ENCODE measurements at regions not wholly inside any gene's neighbourhood (a gene's known extent, or its start where the extent isn't known, plus 50 kb on each side); places are given as distances from the start of the nearest gene placed in this dataset.

GRCh38 chr4:85168234-85168834 is 201.8 kb upstream of the WDFY3 start:
- TF ChIP-seq POLR2A (IDR thresholded peaks at IDR 0.05) (no peak), CTCF (IDR thresholded peaks at IDR 0.05) (no peak), EP300 (IDR thresholded peaks at IDR 0.05) (no peak), POLR2AphosphoS5 (IDR thresholded peaks at IDR 0.05) (no peak)
- no peak for ATAC-seq
- no peaks in the 10 kb centered on the region for H3K27me3 ChIP-seq
- H3K4me3 ChIP-seq: no peak overlapping the region
- peaks cover 0 to 4% (median 0%) of the 10 kb centered on the region in 3 donors for H3K9me3 ChIP-seq
- no peak overlapping the region for H3K27ac ChIP-seq
- H3K36me3 ChIP-seq: no peaks in the 10 kb centered on the region
- no peaks in the 10 kb centered on the region for H3K4me1 ChIP-seq

- Histone ChIP-seq H3K27me3 (no peaks in the 10 kb centered on the region), H3K27ac (no peak overlapping the region), H3K4me3 (no peak overlapping the region), H3K4me1 (no peaks in the 10 kb centered on the region), H3K36me3 (no peaks in the 10 kb centered on the region), H3K9me3 (peaks cover 0 to 4% (median 0%) of the 10 kb centered on the region in 3 donors)
- no peak for ATAC-seq
- TF ChIP-seq POLR2A (IDR thresholded peaks at IDR 0.05) (no peak), POLR2AphosphoS5 (IDR thresholded peaks at IDR 0.05) (no peak), EP300 (IDR thresholded peaks at IDR 0.05) (no peak), CTCF (IDR thresholded peaks at IDR 0.05) (no peak)
These were observed 203.8 kb upstream of the WDFY3 start for GRCh38 chr4:85170241-85170640.

- peaks cover 0 to 4% (median 0%) of the 10 kb centered on the region in 3 donors for H3K9me3 ChIP-seq
- no peak for ATAC-seq
These were observed 208.7 kb upstream of the WDFY3 start for GRCh38 chr4:85175190-85175589.

GRCh38 chr4:85177092-85177491 is 210.6 kb upstream of the WDFY3 start:
- H3K4me1 ChIP-seq: no peaks in the 10 kb centered on the region
- peaks cover 0 to under 1% (median 0%) of the 10 kb centered on the region in 3 donors for H3K9me3 ChIP-seq
- no peak overlapping the region for H3K4me3 ChIP-seq
- TF ChIP-seq POLR2AphosphoS5 (IDR thresholded peaks at IDR 0.05) (no peak), POLR2A (IDR thresholded peaks at IDR 0.05) (no peak), EP300 (IDR thresholded peaks at IDR 0.05) (no peak), CTCF (IDR thresholded peaks at IDR 0.05) (no peak)
- H3K27ac ChIP-seq: no peak overlapping the region
- H3K27me3 ChIP-seq: no peaks in the 10 kb centered on the region
- H3K36me3 ChIP-seq: no peaks in the 10 kb centered on the region
- no peak for ATAC-seq

More at GRCh38 chr4:85175190-85175589, 208.7 kb upstream of the WDFY3 start:
- Histone ChIP-seq H3K27ac (no peak overlapping the region), H3K4me3 (no peak overlapping the region), H3K36me3 (no peaks in the 10 kb centered on the region), H3K27me3 (no peaks in the 10 kb centered on the region), H3K4me1 (no peaks in the 10 kb centered on the region)
- TF ChIP-seq EP300 (IDR thresholded peaks at IDR 0.05) (no peak), POLR2AphosphoS5 (IDR thresholded peaks at IDR 0.05) (no peak), POLR2A (IDR thresholded peaks at IDR 0.05) (no peak), CTCF (IDR thresholded peaks at IDR 0.05) (no peak)
- 75 to 83% methylated on average over 1 of the region's 1 CpG for WGBS, 2 donors (ENCODE audit: low coverage in 1 of 2)

GRCh38 chr4:85177679-85178078 is 211.2 kb upstream of the WDFY3 start:
- H3K4me3 ChIP-seq: no peak overlapping the region
- no peaks in the 10 kb centered on the region for H3K4me1 ChIP-seq
- ATAC-seq: no peak
- TF ChIP-seq EP300 (IDR thresholded peaks at IDR 0.05): no peak
- no peak for TF ChIP-seq CTCF (IDR thresholded peaks at IDR 0.05)
- no peak for TF ChIP-seq POLR2A (IDR thresholded peaks at IDR 0.05)
- TF ChIP-seq POLR2AphosphoS5 (IDR thresholded peaks at IDR 0.05): no peak
- no peaks in the 10 kb centered on the region for H3K9me3 ChIP-seq
- no peaks in the 10 kb centered on the region for H3K36me3 ChIP-seq
- no peak overlapping the region for H3K27ac ChIP-seq
- no peaks in the 10 kb centered on the region for H3K27me3 ChIP-seq
